OCI-LY7 (cell line): ENCODE measurements at regions not wholly inside any gene's neighbourhood (a gene's known extent, or its start where the extent isn't known, plus 50 kb on each side); places are given as distances from the start of the nearest gene placed in this dataset.

ENCODE experiments used
- EZH2phosphoT487 ChIP-seq: fragments of 200-600 bp; sonication (generic); IDR thresholded peaks from 2 replicates; pipeline ENCODE4 v1.6.1; 2018; ENCODE audit warnings: low read depth, borderline replicate concordance, mild to moderate bottlenecking, mixed run types, antibody characterized with exemption, low read length, moderate library complexity, mixed read lengths
- TF ChIP-seq, protein P1 (sequence below): fragments of 200-600 bp; sonication (generic); conservative IDR thresholded peaks from 2 replicates; pipeline ENCODE4 v1.5.1; 2014; ENCODE audit warnings: mild to moderate bottlenecking, antibody characterized with exemption, low read length, moderate library complexity, mixed read lengths

- TF ChIP-seq, protein P1, sequence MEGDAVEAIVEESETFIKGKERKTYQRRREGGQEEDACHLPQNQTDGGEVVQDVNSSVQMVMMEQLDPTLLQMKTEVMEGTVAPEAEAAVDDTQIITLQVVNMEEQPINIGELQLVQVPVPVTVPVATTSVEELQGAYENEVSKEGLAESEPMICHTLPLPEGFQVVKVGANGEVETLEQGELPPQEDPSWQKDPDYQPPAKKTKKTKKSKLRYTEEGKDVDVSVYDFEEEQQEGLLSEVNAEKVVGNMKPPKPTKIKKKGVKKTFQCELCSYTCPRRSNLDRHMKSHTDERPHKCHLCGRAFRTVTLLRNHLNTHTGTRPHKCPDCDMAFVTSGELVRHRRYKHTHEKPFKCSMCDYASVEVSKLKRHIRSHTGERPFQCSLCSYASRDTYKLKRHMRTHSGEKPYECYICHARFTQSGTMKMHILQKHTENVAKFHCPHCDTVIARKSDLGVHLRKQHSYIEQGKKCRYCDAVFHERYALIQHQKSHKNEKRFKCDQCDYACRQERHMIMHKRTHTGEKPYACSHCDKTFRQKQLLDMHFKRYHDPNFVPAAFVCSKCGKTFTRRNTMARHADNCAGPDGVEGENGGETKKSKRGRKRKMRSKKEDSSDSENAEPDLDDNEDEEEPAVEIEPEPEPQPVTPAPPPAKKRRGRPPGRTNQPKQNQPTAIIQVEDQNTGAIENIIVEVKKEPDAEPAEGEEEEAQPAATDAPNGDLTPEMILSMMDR, result no peak
- TF ChIP-seq EZH2phosphoT487, result no peak
Measured at GRCh38 chr1:59122527-59122926, 174.4 kb upstream of the FGGY start.
